Hematopoietic multipotent progenitor cell treated with erythropoietin and hydrocortisone succinate and interleukin-3 and kit ligand, for 6 days (in vitro differentiated cells): ENCODE measurements at regions not wholly inside any gene's neighbourhood (a gene's known extent, or its start where the extent isn't known, plus 50 kb on each side); places are given as distances from the start of the nearest gene placed in this dataset.

Experiments
- DNase-seq: peaks from one replicate; pipeline ENCODE4 v3.0.0-alpha.2; 2015

- no peak for DNase-seq
These were observed 147.9 kb downstream of the IMPG2 start for GRCh38 chr3:101172516-101172915.

- DNase-seq, result no peak
These were observed 148.6 kb downstream of the IMPG2 start for GRCh38 chr3:101171681-101172191.

DNA sequence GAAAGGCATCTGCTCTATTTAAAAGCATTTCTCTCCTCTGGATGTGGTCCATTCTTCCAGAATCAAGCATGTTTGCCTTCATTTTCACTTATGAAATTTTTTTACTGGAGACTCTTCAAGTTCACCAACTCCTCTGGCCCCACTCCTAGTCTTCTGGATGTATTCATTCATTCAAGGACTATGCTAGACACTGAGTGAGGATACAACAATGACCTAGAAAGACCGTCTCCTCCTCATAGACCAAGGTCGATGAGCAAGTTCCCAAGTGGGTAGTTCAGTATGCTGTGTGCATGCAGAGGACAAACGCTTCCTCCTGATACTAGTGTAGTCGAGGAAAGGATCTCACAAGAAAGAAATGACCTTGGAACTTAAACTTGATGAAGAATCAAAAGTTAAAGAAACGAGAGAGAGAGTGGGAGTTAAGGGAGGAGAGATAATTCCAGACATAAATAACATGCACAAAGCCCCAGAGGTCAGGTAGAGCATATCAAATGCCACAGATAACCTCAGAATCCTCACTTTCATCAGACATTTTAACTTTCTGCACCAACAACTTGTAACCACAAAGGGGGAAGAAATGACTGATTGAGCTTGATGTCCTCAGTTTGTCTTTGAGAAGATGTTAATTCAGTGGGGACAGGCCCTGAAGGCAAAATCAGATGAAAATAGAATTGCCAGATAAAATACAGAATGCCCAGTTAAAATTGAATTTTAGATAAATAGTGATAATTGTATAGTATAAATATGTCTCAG, 149.4 kb downstream of the IMPG2 start:
- no peak for DNase-seq

GRCh38 chr3:101170062-101170771, 150.2 kb downstream of the IMPG2 start:
- no peak for DNase-seq

GRCh38 chr3:101169516-101169915, 150.9 kb downstream of the IMPG2 start:
- DNase-seq, result no peak

GRCh38 chr3:101167376-101167775, 153.0 kb downstream of the IMPG2 start:
- DNase-seq, result no peak

DNA sequence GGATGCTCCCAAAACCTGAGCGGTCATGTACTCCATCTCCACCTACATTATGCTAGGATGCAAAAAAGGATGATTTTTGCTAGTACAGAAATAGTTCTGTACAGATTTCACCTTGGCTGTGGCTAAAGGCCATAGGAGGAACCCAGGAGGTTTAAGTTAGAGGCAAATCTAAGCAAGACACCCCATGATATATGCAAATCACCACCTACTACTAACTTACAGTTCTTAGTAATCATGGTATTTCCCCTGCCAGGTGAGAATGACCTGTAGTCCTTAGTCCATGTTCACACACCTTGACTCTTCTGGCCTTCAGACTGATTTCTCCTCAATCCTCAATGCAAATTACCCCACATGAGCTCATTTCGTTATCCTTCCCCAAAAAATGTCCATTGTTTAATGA, 154.2 kb downstream of the IMPG2 start:
- DNase-seq, result no peak

GRCh38 chr3:101163554-101163953, 156.8 kb downstream of the IMPG2 start:
- DNase-seq, result no peak

- no peak for DNase-seq
These were observed 160.9 kb downstream of the IMPG2 start for GRCh38 chr3:101159478-101159877.

DNA sequence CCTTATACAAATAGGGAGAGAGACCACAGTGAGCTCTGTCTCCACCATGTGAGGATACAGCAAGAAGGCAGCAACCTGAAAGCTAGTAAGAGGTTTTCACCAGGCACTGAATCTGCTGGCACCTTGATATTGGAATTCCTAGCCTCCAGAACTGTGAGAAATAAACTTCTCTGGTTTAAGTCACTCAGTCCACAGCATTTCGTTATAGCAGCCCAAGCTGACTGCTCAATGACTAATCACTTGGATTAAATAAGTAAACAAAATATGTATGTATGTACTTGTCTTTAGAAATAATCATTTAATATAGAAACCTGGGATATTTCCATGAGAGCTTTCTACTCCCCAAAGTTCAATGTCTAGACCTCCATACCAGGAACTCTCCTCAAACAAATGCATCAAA, 162.0 kb downstream of the IMPG2 start:
- no peak for DNase-seq

DNA sequence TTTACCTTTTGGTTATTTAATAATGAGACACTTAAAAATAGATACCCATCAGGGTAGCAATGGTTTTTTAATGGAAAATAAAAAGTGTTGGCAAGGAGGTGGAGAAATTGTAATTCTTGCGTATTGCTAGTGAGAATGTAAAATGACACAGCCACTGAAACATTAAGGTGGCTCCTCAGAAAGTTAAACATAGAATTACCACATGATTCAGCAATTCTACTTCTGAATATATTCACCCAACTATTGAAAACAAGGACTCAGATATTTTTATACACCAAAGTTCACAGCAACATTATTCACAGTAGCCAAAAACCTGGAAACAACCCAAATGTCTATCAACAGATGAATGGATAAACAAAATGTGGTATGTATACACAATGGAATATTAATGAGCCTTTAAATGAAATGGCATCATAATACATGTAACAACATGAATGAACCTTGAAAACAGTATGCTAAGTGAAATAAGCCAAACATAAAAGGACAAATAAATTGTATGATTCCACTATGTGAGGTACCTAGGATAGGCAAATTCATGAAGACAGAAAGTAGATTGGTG, 163.5 kb downstream of the IMPG2 start:
- DNase-seq, result no peak

- DNase-seq, result no peak
These were observed 162.6 kb upstream of the ABI3BP start for GRCh38 chr3:101155825-101156224.

- no peak for DNase-seq
These were observed 161.2 kb upstream of the ABI3BP start for GRCh38 chr3:101154401-101154800.

DNA sequence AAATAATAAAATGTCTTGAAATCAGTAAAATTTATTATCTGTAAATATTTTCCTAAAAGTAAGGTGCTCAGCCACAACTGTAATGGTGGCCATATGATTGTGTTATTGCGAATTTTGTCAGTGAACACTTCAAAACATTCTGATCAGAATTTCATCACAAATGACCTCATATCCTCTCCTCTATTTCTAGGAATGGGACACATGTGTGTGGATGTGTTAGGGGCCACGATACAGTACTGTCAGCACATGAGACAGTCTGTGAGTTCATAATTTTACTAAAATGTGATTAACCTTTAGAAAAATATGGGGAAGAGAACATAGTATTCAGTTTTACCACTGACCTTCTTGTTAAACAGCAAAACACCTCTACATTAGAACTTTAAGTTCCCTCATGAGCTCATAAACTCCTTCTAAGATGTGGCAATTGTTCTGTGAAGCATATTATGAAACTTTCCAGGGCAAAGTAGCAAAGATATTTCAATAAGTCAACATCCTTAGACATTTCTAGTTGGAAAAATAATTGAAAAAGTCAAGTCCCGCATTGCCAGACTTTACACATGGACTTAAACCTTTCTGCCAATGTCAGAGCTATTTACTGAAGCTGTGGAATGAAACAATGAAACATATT, 158.2 kb upstream of the ABI3BP start:
- no peak for DNase-seq

- no peak for DNase-seq
These were observed 157.3 kb upstream of the ABI3BP start for GRCh38 chr3:101150504-101150903.

GRCh38 chr3:101149707-101150106, 156.5 kb upstream of the ABI3BP start:
- DNase-seq, result no peak

DNA sequence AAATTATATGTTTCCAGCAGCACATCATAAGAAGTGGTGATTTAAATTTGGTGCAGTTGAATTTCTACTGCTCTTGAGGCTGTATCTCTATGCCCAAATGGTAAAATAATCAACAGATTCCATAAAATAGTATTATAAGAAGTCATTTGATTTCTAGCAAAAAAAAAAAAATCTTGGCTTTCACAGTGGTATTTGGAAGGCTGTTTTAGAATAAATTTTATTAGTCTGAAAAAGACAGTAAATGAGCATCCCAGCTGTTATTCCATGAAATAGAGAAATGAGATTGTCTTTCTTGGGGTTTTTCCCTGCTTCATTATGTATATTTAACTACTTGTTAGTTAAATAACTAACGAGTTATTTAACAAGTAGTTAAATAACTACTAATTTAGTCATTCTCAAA, 156.0 kb upstream of the ABI3BP start:
- DNase-seq, result no peak

- peak; percentile 5 for DNase-seq
These were observed 154.8 kb upstream of the ABI3BP start for GRCh38 chr3:101148001-101148400.

- peak; percentile 47 for DNase-seq
These were observed 153.7 kb upstream of the ABI3BP start for GRCh38 chr3:101146946-101147345.

DNA sequence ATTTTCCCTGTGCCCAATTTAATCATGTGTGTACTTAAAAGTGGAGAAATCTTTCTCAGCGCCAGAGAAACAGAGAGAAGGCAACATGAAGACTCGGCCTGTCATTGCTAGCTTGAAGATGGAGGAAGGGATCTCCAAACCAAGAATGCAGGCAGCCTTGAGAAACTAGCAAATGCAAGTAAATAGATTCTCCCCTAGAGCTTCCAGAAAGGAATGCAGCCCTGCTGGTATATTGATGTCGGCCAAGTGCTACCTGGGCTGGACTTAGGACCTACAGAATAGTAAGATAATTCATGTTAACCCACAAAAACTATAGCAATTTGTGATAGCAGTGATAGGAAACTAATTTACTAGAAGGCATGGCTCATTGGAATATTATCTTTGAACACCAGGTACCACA, 150.9 kb upstream of the ABI3BP start:
- DNase-seq, result no peak

- no peak for DNase-seq
These were observed 149.8 kb upstream of the ABI3BP start for GRCh38 chr3:101143012-101143411.

GRCh38 chr3:101142160-101142559, 148.9 kb upstream of the ABI3BP start:
- no peak for DNase-seq

- no peak for DNase-seq
These were observed 147.9 kb upstream of the ABI3BP start for GRCh38 chr3:101141135-101141534.

GRCh38 chr3:101138817-101139216, 145.6 kb upstream of the ABI3BP start:
- DNase-seq, result no peak
